MM.1S (cell line): ENCODE measurements at regions not wholly inside any gene's neighbourhood (a gene's known extent, or its start where the extent isn't known, plus 50 kb on each side); places are given as distances from the start of the nearest gene placed in this dataset.

ENCODE experiments used
- DNase-seq: peaks from one replicate; pipeline ENCODE4 v3.0.0-alpha.2; 2015
- H2AFZ ChIP-seq: fragments of 300-600 bp; sonication (generic); 2 replicates; pipeline ENCODE4 v1.6.0; 2016; ENCODE audit warnings: antibody characterized with exemption, low read length
- H3F3A ChIP-seq: fragments of 300-600 bp; sonication (generic); 2 replicates; pipeline ENCODE4 v1.6.1; 2016; ENCODE audit warnings: mild to moderate bottlenecking, antibody characterized with exemption, low read length, moderate library complexity, mixed read lengths; ENCODE audit not compliant: insufficient read depth
- H3K27ac ChIP-seq: fragments of 300-600 bp; sonication (generic); 2 replicates; pipeline ENCODE4 v1.5.1; 2016; ENCODE audit warnings: mild to moderate bottlenecking, low read length
- H3K27me3 ChIP-seq: fragments of 300-600 bp; sonication (generic); replicated peaks from 2 replicates; pipeline ENCODE4 v1.6.0; 2016; ENCODE audit warnings: low read length; ENCODE audit not compliant: insufficient read depth
- H3K36me3 ChIP-seq: fragments of 300-600 bp; sonication (generic); replicated peaks from 2 replicates; pipeline ENCODE4 v1.6.1; 2016; ENCODE audit warnings: mild to moderate bottlenecking, low read length, mixed read lengths; ENCODE audit not compliant: insufficient read depth
- H3K4me1 ChIP-seq: fragments of 300-600 bp; sonication (generic); 2 replicates; pipeline ENCODE4 v1.6.1; 2016; ENCODE audit warnings: low read length, mixed read lengths
- H3K4me2 ChIP-seq: fragments of 300-600 bp; sonication (generic); 2 replicates; pipeline ENCODE4 v1.6.0; 2016; ENCODE audit warnings: low read depth, low read length
- H3K4me3 ChIP-seq: fragments of 300-600 bp; sonication (generic); 2 replicates; pipeline ENCODE4 v1.5.1; 2016; ENCODE audit warnings: low read length, mixed read lengths
- H3K79me2 ChIP-seq: fragments of 300-600 bp; sonication (generic); 2 replicates; pipeline ENCODE4 v1.6.1; 2016; ENCODE audit warnings: mixed run types, low read length, mixed read lengths
- H3K9ac ChIP-seq: fragments of 300-600 bp; sonication (generic); 2 replicates; pipeline ENCODE4 v1.6.1; 2016; ENCODE audit warnings: low read length, mixed read lengths
- H3K9me2 ChIP-seq: fragments of 300-600 bp; sonication (generic); replicated peaks from 2 replicates; pipeline ENCODE4 v1.6.1; 2016; ENCODE audit warnings: mild to moderate bottlenecking, low read length, mixed read lengths; ENCODE audit not compliant: insufficient read depth
- H3K9me3 ChIP-seq: fragments of 300-600 bp; sonication (generic); replicated peaks from 2 replicates; pipeline ENCODE4 v1.6.1; 2016; ENCODE audit warnings: mild to moderate bottlenecking, low read length, mixed read lengths; ENCODE audit not compliant: insufficient read depth
- H4K20me1 ChIP-seq: fragments of 300-600 bp; sonication (generic); 2 replicates; pipeline ENCODE4 v1.6.1; 2016; ENCODE audit warnings: mild to moderate bottlenecking, low read length, moderate library complexity, mixed read lengths; ENCODE audit not compliant: insufficient read depth
- EZH2 ChIP-seq: fragments of 300-600 bp; sonication (generic); optimal IDR thresholded peaks from 2 replicates; pipeline ENCODE3; 2017; ENCODE audit warnings: low read depth, mild to moderate bottlenecking, antibody characterized with exemption, low read length, mixed read lengths
- EZH2phosphoT487 ChIP-seq: fragments of 300-600 bp; sonication (generic); IDR thresholded peaks from 2 replicates; pipeline ENCODE4 v1.6.1; 2018; ENCODE audit warnings: antibody characterized with exemption, low read length
- TF ChIP-seq, protein P1 (sequence below): fragments of 300-600 bp; sonication (generic); IDR thresholded peaks from 2 replicates; pipeline ENCODE4 v1.5.1; 2016; ENCODE audit warnings: antibody characterized with exemption, low read length, mixed read lengths

DNA sequence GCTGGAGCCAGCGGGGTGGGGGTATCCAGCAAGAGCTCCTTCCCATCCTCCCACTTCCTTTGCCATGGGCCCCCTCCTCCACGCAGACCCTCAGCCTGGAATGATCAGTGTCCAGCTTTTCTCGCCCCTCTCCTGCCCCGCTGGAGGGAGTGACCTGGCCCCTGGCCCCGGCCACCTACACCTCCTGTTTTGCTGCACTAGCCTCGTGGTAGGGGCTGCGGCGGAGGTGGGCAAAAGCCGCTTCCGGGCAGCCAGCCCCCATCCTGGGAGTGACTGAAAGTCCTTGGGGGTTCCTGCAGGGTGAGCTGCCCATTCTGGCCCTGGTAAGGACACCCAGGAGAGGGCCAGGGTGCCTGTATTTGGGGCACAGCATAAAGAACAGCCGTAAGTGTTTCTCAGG is 295.7 kb downstream of the SEC14L1 start:
- no peaks in the 10 kb centered on the region for H3K9me3 ChIP-seq
- H3K27me3 ChIP-seq = no peaks in the 10 kb centered on the region
- no peaks in the 10 kb centered on the region for H4K20me1 ChIP-seq
- no peak overlapping the region for H3K4me3 ChIP-seq
- H3K79me2 ChIP-seq = peaks cover 84% of the 10 kb centered on the region
- no peak overlapping the region for H2AFZ ChIP-seq
- H3K27ac ChIP-seq = no peak overlapping the region
- DNase-seq = no peak
- no peaks in the 10 kb centered on the region for H3K36me3 ChIP-seq
- H3K9ac ChIP-seq = no peak overlapping the region
- peaks cover 34% of the 10 kb centered on the region for H3F3A ChIP-seq
- H3K9me2 ChIP-seq = no peaks in the 10 kb centered on the region
- TF ChIP-seq, protein P1, sequence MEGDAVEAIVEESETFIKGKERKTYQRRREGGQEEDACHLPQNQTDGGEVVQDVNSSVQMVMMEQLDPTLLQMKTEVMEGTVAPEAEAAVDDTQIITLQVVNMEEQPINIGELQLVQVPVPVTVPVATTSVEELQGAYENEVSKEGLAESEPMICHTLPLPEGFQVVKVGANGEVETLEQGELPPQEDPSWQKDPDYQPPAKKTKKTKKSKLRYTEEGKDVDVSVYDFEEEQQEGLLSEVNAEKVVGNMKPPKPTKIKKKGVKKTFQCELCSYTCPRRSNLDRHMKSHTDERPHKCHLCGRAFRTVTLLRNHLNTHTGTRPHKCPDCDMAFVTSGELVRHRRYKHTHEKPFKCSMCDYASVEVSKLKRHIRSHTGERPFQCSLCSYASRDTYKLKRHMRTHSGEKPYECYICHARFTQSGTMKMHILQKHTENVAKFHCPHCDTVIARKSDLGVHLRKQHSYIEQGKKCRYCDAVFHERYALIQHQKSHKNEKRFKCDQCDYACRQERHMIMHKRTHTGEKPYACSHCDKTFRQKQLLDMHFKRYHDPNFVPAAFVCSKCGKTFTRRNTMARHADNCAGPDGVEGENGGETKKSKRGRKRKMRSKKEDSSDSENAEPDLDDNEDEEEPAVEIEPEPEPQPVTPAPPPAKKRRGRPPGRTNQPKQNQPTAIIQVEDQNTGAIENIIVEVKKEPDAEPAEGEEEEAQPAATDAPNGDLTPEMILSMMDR = no peak
- TF ChIP-seq EZH2 (no peak), EZH2phosphoT487 (no peak)
- H3K4me2 ChIP-seq = no peak overlapping the region
- H3K4me1 ChIP-seq = peaks cover 35% of the 10 kb centered on the region

DNA sequence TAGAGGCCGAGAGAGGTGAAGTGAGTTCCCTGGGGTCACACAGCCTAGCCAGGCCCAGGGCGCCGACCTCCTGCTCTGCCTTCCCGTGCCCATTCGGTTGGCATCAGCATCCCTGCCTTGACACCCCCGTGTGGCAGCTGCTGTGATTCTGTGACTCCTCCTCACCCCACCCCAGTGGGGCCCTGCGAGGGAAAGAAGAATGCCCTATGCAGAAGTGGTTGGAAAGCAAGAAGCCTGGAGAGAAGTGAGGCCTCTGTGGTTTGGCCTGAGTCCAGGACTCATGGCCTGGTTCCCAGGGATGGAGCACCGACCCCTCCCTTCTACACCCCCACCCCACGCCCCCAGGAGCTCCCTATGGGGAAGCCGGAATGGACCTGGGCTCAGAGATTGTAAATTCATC is 296.2 kb downstream of the SEC14L1 start:
- H4K20me1 ChIP-seq = no peaks in the 10 kb centered on the region
- H2AFZ ChIP-seq = no peak overlapping the region
- no peaks in the 10 kb centered on the region for H3K27me3 ChIP-seq
- no peaks in the 10 kb centered on the region for H3K9me2 ChIP-seq
- H3F3A ChIP-seq = peaks cover 40% of the 10 kb centered on the region
- no peak overlapping the region for H3K27ac ChIP-seq
- TF ChIP-seq EZH2 = no peak
- TF ChIP-seq, protein P1 = no peak
- no peak for TF ChIP-seq EZH2phosphoT487
- H3K4me1 ChIP-seq = peaks cover 35% of the 10 kb centered on the region
- no peaks in the 10 kb centered on the region for H3K36me3 ChIP-seq
- no peak overlapping the region for H3K9ac ChIP-seq
- H3K9me3 ChIP-seq = no peaks in the 10 kb centered on the region
- H3K79me2 ChIP-seq = peaks cover 79% of the 10 kb centered on the region
- no peak overlapping the region for H3K4me3 ChIP-seq
- no peak for DNase-seq
- no peak overlapping the region for H3K4me2 ChIP-seq

DNA sequence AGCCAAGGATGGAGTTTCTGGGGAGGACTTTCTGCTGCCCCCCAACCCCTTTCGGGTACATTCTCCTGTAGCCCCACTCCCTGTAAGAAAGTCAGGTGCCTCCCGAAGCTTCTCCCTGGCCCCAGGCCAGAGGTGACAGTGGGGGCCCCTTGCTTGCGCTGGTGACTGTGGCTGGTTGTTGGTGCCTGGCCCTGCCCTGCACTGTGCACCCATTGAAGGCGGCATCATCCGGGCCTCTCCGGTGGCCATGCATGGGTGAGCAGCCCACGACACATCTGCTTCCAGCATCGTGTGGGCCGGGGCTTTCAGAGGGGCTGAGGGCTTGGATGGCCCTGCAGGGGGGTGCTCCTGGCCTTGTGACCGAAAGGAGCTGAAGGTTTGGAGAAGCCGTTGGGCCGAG is 297.0 kb downstream of the SEC14L1 start:
- Histone ChIP-seq H3K36me3 (no peaks in the 10 kb centered on the region), H3K9me3 (no peaks in the 10 kb centered on the region), H3K9ac (no peak overlapping the region), H4K20me1 (no peaks in the 10 kb centered on the region), H2AFZ (no peak overlapping the region), H3K4me2 (no peak overlapping the region), H3F3A (peaks cover 41% of the 10 kb centered on the region), H3K9me2 (no peaks in the 10 kb centered on the region), H3K4me1 (peaks cover 40% of the 10 kb centered on the region), H3K27ac (no peak overlapping the region), H3K79me2 (peaks cover 77% of the 10 kb centered on the region), H3K4me3 (no peak overlapping the region), H3K27me3 (no peaks in the 10 kb centered on the region)
- DNase-seq = no peak
- TF ChIP-seq EZH2 = no peak
- TF ChIP-seq, protein P1 = no peak
- TF ChIP-seq EZH2phosphoT487 = no peak
